ENCODE measurements at regions not wholly inside any gene's neighbourhood (a gene's known extent, or its start where the extent isn't known, plus 50 kb on each side); places are given as distances from the start of the nearest gene placed in this dataset.

GRCh38 chr13:39959497-39960144, 304.2 kb downstream of the COG6 start:
- TF ChIP-seq CTCF (IDR thresholded peaks at IDR 0.05 in 8 of 11, conservative IDR thresholded peaks at IDR 0.05 in 3 of 11) = no peak
- TF ChIP-seq POLR2AphosphoS5 (IDR thresholded peaks at IDR 0.05) = no peak
- no peak for TF ChIP-seq POLR2A (IDR thresholded peaks at IDR 0.05)
